ENCODE measurements at regions not wholly inside any gene's neighbourhood (a gene's known extent, or its start where the extent isn't known, plus 50 kb on each side); places are given as distances from the start of the nearest gene placed in this dataset.

DNA sequence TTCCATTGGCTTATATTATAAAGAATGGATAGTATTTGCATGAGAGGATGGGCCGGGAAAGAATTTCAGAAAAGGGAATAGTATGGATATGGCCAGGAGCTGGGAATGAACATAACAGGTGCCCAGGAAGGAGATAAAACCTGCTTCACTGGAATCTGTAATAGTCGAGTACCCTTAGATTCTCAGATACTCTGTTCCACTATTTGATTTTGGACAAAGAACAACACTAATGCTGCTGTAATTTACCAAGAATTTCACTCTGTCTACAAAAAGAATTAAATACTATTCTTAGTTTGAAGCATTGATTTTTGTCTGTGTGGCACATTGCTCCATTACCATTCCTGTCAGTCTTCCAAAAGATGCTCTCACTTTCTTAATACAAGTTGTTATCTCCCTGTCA, 718.2 kb upstream of the LRRN3 start:
- Histone ChIP-seq H3K4me1 (no peaks in the 10 kb centered on the region), H3K4me3 (no peak overlapping the region), H3K27ac (no peak overlapping the region), H3K4me2 (no peak overlapping the region), H3K9me3 (replicated peaks in 1 of 11) (peaks cover 0 to 9% (median 0%) of the 10 kb centered on the region in 11 experiments; a peak in 7 of 22 replicates), H3K27me3 (no peaks in the 10 kb centered on the region), H3K36me3 (no peaks in the 10 kb centered on the region), H4K20me1 (no peaks in the 10 kb centered on the region), H3K9ac (no peak overlapping the region)
- no peak for TF ChIP-seq Cebpa-rat (IDR thresholded peaks at IDR 0.05)

DNA sequence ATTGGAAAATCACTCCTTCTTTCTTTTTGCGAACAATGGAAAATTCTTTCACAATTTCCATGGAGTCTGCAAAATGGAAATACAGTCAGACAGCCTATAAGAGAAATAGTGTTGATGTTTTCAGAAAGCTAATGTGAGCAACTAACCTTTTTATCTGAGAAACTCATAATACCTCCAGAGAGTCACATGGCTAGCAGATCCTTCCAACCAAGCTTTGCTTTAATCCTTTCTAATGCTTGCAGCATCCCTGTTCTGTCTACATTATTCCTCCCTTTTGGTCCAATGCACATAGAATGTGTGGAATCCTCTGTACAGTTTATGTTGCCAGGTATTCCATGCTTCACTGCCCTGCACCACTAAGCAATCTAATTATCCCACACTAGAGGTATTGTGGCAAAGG, 717.5 kb upstream of the LRRN3 start:
- no peak for TF ChIP-seq Cebpa-rat (IDR thresholded peaks at IDR 0.05)
- Histone ChIP-seq H3K9me3 (replicated peaks in 1 of 11) (peaks cover 0 to 9% (median 0%) of the 10 kb centered on the region in 11 experiments; a peak in 7 of 22 replicates), H3K4me1 (no peaks in the 10 kb centered on the region), H3K9ac (no peak overlapping the region), H3K4me2 (no peak overlapping the region), H4K20me1 (no peaks in the 10 kb centered on the region), H3K4me3 (no peak overlapping the region), H3K27me3 (no peaks in the 10 kb centered on the region), H3K36me3 (no peaks in the 10 kb centered on the region), H3K27ac (no peak overlapping the region)

DNA sequence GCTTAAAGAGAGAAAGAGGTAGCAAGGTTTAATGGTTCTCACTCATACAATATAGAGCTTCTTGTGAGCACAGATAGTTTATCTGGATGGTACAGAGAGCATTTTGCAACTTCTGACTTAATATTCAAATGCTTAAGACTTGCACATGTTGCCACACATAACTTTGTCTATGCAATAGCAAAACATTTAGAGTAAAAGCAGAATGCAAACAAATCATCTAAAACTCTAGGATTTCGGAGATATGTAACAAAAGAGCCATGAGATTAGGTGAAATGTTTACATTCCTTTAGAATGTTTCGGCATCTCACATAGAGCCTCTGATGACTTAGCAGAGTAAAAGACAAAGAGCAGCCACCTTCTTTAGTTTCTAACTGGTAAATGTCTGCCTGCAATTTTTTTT, 717.1 kb upstream of the LRRN3 start:
- no peaks in the 10 kb centered on the region for H4K20me1 ChIP-seq
- H3K4me3 ChIP-seq, result no peak overlapping the region
- H3K4me2 ChIP-seq, result no peak overlapping the region
- TF ChIP-seq Cebpa-rat (IDR thresholded peaks at IDR 0.05), result no peak
- H3K27me3 ChIP-seq, result no peaks in the 10 kb centered on the region
- no peak overlapping the region for H3K9ac ChIP-seq
- no peak overlapping the region for H3K27ac ChIP-seq
- H3K36me3 ChIP-seq, result no peaks in the 10 kb centered on the region
- no peaks in the 10 kb centered on the region for H3K4me1 ChIP-seq
- peaks cover 0 to 9% (median 0%) of the 10 kb centered on the region in 11 experiments; a peak in 7 of 22 replicates for H3K9me3 ChIP-seq (replicated peaks in 1 of 11)

DNA sequence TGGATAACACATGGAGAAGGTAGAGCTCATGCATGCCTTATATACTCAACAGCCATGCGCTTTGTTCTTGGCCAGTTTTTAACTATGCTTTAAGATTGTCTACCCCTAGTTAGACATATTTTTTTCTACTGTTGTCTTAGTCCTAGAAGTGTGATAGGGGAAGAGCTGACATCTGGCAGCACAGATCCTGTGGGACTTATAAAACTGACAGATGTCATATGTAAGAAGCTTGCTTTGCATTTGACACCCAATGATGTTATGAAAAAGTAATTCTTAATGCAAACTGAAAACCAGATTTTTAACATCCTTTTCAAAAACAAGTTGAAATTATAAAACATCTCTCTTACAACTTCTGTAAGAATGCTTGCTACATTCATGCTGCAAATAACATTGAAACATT, 715.9 kb upstream of the LRRN3 start:
- Histone ChIP-seq H3K9me3 (replicated peaks in 1 of 11) (peaks cover 0 to 9% (median 0%) of the 10 kb centered on the region in 11 experiments; a peak in 7 of 22 replicates), H3K27me3 (no peaks in the 10 kb centered on the region), H3K4me3 (no peak overlapping the region), H3K4me1 (no peaks in the 10 kb centered on the region), H3K27ac (no peak overlapping the region), H3K36me3 (no peaks in the 10 kb centered on the region), H4K20me1 (no peaks in the 10 kb centered on the region), H3K9ac (no peak overlapping the region), H3K4me2 (no peak overlapping the region)
- TF ChIP-seq Cebpa-rat (IDR thresholded peaks at IDR 0.05), result no peak

DNA sequence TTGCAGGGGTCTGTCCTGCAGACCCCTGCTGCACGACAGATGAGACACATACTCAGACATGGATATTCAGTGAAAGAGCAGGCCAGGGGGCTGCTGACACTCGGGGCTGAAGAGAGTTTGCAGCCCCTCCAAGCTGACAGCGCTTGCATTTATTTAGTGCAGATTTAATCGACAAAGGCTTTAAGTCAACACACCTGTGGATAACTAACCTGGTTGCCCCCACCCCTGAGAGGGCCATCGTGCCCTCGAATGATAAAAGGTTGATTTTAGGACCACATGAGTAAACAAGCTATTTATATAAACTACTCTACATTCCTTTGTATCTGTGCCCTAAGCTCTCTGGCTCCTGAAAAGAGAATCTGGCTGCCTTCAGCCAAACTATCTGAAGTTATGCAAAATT, 708.2 kb upstream of the LRRN3 start:
- Histone ChIP-seq H3K27ac (no peak overlapping the region), H3K4me1 (no peaks in the 10 kb centered on the region), H3K4me3 (no peak overlapping the region), H3K9me3 (replicated peaks in 1 of 11) (no peaks in the 10 kb centered on the region), H3K36me3 (no peaks in the 10 kb centered on the region), H3K4me2 (no peak overlapping the region), H3K27me3 (no peaks in the 10 kb centered on the region), H4K20me1 (no peaks in the 10 kb centered on the region), H3K9ac (no peak overlapping the region)
- TF ChIP-seq Cebpa-rat (IDR thresholded peaks at IDR 0.05), result no peak

DNA sequence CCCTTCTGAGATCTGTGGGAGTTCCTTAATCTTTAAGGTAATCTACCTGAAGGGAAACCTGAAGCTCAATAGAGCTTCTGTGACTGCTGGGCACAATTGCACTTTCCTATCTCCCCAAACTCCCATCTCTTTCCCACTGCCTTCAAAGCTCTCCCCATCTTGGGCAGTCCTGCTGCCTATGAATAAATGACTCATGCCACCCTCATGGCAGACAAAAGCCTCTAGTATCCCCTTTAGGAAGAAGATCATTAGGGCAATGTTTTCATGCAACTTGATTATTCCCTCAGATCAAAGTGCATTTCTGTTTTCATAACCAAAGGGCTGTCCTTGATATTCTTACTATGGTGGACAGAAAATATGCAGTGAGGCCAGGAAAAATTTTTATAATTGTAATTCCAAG, 704.9 kb upstream of the LRRN3 start:
- H3K27me3 ChIP-seq, result no peaks in the 10 kb centered on the region
- H3K9me3 ChIP-seq (replicated peaks in 1 of 11), result no peaks in the 10 kb centered on the region
- H3K9ac ChIP-seq, result no peak overlapping the region
- no peak overlapping the region for H3K27ac ChIP-seq
- no peak for TF ChIP-seq Cebpa-rat (IDR thresholded peaks at IDR 0.05)
- H3K4me3 ChIP-seq, result no peak overlapping the region
- no peaks in the 10 kb centered on the region for H3K36me3 ChIP-seq
- H3K4me1 ChIP-seq, result no peaks in the 10 kb centered on the region
- H3K4me2 ChIP-seq, result no peak overlapping the region
- no peaks in the 10 kb centered on the region for H4K20me1 ChIP-seq

DNA sequence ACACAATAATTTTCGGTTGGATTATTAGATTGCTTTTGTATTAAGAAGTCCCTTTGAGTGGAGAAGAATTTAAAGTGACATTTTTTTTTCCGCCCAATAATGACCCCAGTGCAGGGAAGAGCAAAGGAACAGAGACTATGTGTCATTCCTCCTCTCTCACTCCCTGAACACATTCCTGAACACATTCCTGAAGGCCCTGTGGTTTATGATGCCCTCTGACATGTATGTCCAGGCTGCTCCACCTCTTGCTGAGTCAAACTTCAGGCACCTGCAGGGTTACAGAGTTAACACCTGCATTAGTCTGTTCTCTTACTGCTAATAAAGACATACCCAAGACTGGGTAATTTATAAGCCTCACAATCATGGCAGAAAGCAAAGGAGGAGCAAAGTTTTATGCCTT, 704.0 kb upstream of the LRRN3 start:
- Histone ChIP-seq H3K36me3 (no peaks in the 10 kb centered on the region), H3K27me3 (no peaks in the 10 kb centered on the region), H3K9ac (no peak overlapping the region), H3K27ac (no peak overlapping the region), H3K9me3 (replicated peaks in 1 of 11) (no peaks in the 10 kb centered on the region), H3K4me1 (no peaks in the 10 kb centered on the region), H3K4me3 (no peak overlapping the region), H4K20me1 (no peaks in the 10 kb centered on the region), H3K4me2 (no peak overlapping the region)
- no peak for TF ChIP-seq Cebpa-rat (IDR thresholded peaks at IDR 0.05)

DNA sequence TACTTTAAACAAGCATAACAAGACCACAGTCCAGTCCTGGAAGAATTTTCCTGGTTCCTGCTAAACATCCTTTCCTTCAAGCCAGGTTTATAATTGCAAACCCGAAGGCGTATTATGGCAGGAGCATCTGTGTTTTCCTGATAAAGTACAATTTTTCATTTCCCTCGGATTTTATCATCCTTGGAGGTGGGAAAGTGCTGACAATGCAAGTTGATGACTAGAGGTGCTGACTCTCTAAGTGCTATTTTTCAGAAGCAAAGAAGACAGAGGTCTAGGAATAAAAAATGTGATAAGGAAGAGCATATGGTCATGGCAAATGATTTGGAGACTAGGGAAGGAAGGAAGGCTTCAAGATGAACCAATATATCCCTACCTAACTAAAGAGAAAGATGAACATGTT, 703.2 kb upstream of the LRRN3 start:
- no peaks in the 10 kb centered on the region for H3K36me3 ChIP-seq
- H4K20me1 ChIP-seq, result no peaks in the 10 kb centered on the region
- H3K4me2 ChIP-seq, result no peak overlapping the region
- H3K4me3 ChIP-seq, result no peak overlapping the region
- H3K4me1 ChIP-seq, result no peaks in the 10 kb centered on the region
- no peaks in the 10 kb centered on the region for H3K9me3 ChIP-seq (replicated peaks in 1 of 11)
- no peak overlapping the region for H3K27ac ChIP-seq
- H3K27me3 ChIP-seq, result no peaks in the 10 kb centered on the region
- no peak overlapping the region for H3K9ac ChIP-seq
- TF ChIP-seq Cebpa-rat (IDR thresholded peaks at IDR 0.05), result no peak

DNA sequence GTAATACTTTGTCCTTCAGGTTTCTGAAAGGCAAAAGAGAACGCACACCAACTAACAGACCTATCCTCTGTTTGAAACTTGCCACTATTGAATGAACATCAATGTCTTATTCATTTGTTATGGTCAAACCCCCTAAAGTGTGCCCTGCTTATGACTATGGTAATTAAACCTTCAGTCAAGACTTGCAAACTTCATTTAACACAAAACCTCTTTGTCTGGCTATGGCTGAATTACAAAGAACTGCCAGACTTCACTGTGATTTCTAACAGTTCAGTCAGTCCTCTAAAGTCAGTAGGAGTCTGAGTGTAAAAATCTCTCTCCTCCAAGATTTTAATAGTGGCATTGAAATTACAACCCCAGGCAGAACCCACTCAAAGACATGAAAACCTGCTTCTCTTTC, 702.5 kb upstream of the LRRN3 start:
- H3K4me1 ChIP-seq, result no peaks in the 10 kb centered on the region
- H3K27ac ChIP-seq, result no peak overlapping the region
- H3K36me3 ChIP-seq, result no peaks in the 10 kb centered on the region
- no peaks in the 10 kb centered on the region for H4K20me1 ChIP-seq
- no peak overlapping the region for H3K9ac ChIP-seq
- no peak for TF ChIP-seq Cebpa-rat (IDR thresholded peaks at IDR 0.05)
- no peaks in the 10 kb centered on the region for H3K27me3 ChIP-seq
- no peak overlapping the region for H3K4me2 ChIP-seq
- H3K9me3 ChIP-seq (replicated peaks in 1 of 11), result no peaks in the 10 kb centered on the region
- no peak overlapping the region for H3K4me3 ChIP-seq

DNA sequence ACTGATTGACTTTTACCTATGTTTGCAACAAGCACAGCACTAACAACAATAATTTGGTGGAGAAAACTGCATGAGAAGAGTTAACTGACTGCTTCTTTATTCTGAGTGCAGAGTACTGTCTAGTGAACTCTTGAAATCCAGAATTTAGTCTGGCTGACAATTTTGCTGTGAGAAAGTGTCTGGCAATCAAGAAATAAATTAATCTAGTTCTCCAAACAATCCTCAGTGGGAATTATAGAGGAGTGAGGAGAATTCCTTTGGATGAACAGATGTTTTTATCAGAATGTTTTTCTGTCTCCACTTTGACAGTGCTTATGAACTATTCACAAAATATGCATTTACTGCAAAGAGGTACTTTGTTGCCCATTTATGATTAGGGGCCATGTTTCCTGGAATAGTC, 694.9 kb upstream of the LRRN3 start:
- H3K4me2 ChIP-seq, result no peak overlapping the region
- H3K27ac ChIP-seq, result no peak overlapping the region
- no peaks in the 10 kb centered on the region for H3K36me3 ChIP-seq
- H3K4me1 ChIP-seq, result no peaks in the 10 kb centered on the region
- H3K4me3 ChIP-seq, result no peak overlapping the region
- no peak overlapping the region for H3K9ac ChIP-seq
- TF ChIP-seq Cebpa-rat (IDR thresholded peaks at IDR 0.05), result no peak
- H3K9me3 ChIP-seq (replicated peaks in 1 of 11), result no peaks in the 10 kb centered on the region
- H3K27me3 ChIP-seq, result no peaks in the 10 kb centered on the region
- no peaks in the 10 kb centered on the region for H4K20me1 ChIP-seq
